ENCODE measurements at regions not wholly inside any gene's neighbourhood (a gene's known extent, or its start where the extent isn't known, plus 50 kb on each side); places are given as distances from the start of the nearest gene placed in this dataset.
"Not testable (repeated sequence)": the region's sequence is repeated elsewhere in the genome, so short reads cannot be mapped to it uniquely, and the experiment has no call there.

GRCh38 chr10:16193241-16193640 lies 243.6 kb upstream of the PTER start:
- no peak for TF ChIP-seq CTCF (IDR thresholded peaks at IDR 0.05; ENCODE audit: partially characterized antibody, unreplicated experiment)
- H3K4me1 Mint-ChIP-seq (ENCODE audit: low read depth, unreplicated experiment) = no peaks in the 10 kb centered on the region
- H3K4me3 Mint-ChIP-seq (ENCODE audit: unreplicated experiment) = no peak overlapping the region
- no peak for DNase-seq
- no peak overlapping the region for H3K27ac Mint-ChIP-seq (ENCODE audit: unreplicated experiment)
- no peaks in the 10 kb centered on the region for H3K27me3 Mint-ChIP-seq (ENCODE audit: unreplicated experiment)
- H3K36me3 Mint-ChIP-seq (ENCODE audit: unreplicated experiment) = no peaks in the 10 kb centered on the region
- H3K9me3 Mint-ChIP-seq (ENCODE audit: unreplicated experiment) = no peaks in the 10 kb centered on the region

- no peak overlapping the region for H3K27ac Mint-ChIP-seq (ENCODE audit: unreplicated experiment)
These were observed 241.5 kb upstream of the PTER start for GRCh38 chr10:16195178-16195769.

GRCh38 chr10:16195894-16196293 lies 240.9 kb upstream of the PTER start:
- Mint-ChIP-seq H3K4me3 (ENCODE audit: unreplicated experiment) (no peak overlapping the region), H3K4me1 (ENCODE audit: low read depth, unreplicated experiment) (no peaks in the 10 kb centered on the region), H3K36me3 (ENCODE audit: unreplicated experiment) (no peaks in the 10 kb centered on the region), H3K9me3 (ENCODE audit: unreplicated experiment) (peaks cover 2% of the 10 kb centered on the region), H3K27ac (ENCODE audit: unreplicated experiment) (no peak overlapping the region), H3K27me3 (ENCODE audit: unreplicated experiment) (no peaks in the 10 kb centered on the region)
- DNase-seq = no peak
- no peak for TF ChIP-seq CTCF (IDR thresholded peaks at IDR 0.05; ENCODE audit: partially characterized antibody, unreplicated experiment)

More at GRCh38 chr10:16195178-16195769, 241.5 kb upstream of the PTER start:
- no peaks in the 10 kb centered on the region for H3K27me3 Mint-ChIP-seq (ENCODE audit: unreplicated experiment)
- no peaks in the 10 kb centered on the region for H3K36me3 Mint-ChIP-seq (ENCODE audit: unreplicated experiment)
- no peaks in the 10 kb centered on the region for H3K4me1 Mint-ChIP-seq (ENCODE audit: low read depth, unreplicated experiment)
- peaks cover 2% of the 10 kb centered on the region for H3K9me3 Mint-ChIP-seq (ENCODE audit: unreplicated experiment)
- TF ChIP-seq CTCF (IDR thresholded peaks at IDR 0.05; ENCODE audit: partially characterized antibody, unreplicated experiment) = no peak
- H3K4me3 Mint-ChIP-seq (ENCODE audit: unreplicated experiment) = no peak overlapping the region
- DNase-seq = no peak

- no peaks in the 10 kb centered on the region for H3K27me3 Mint-ChIP-seq (ENCODE audit: unreplicated experiment)
- DNase-seq = no peak
- no peaks in the 10 kb centered on the region for H3K36me3 Mint-ChIP-seq (ENCODE audit: unreplicated experiment)
- H3K4me1 Mint-ChIP-seq (ENCODE audit: low read depth, unreplicated experiment) = no peaks in the 10 kb centered on the region
- peaks cover 2% of the 10 kb centered on the region for H3K9me3 Mint-ChIP-seq (ENCODE audit: unreplicated experiment)
- no peak overlapping the region for H3K27ac Mint-ChIP-seq (ENCODE audit: unreplicated experiment)
- no peak overlapping the region for H3K4me3 Mint-ChIP-seq (ENCODE audit: unreplicated experiment)
- no peak for TF ChIP-seq CTCF (IDR thresholded peaks at IDR 0.05; ENCODE audit: partially characterized antibody, unreplicated experiment)
These were observed 237.6 kb upstream of the PTER start for GRCh38 chr10:16199216-16199615.

GRCh38 chr10:16223618-16224017 lies 213.2 kb upstream of the PTER start:
- H3K27ac Mint-ChIP-seq (ENCODE audit: unreplicated experiment); H3K36me3 Mint-ChIP-seq (ENCODE audit: unreplicated experiment); H3K9me3 Mint-ChIP-seq (ENCODE audit: unreplicated experiment): not testable (repeated sequence)

More at GRCh38 chr10:16223618-16224017, 213.2 kb upstream of the PTER start:
- not testable (repeated sequence) for H3K4me1 Mint-ChIP-seq (ENCODE audit: low read depth, unreplicated experiment); DNase-seq; H3K27me3 Mint-ChIP-seq (ENCODE audit: unreplicated experiment); H3K4me3 Mint-ChIP-seq (ENCODE audit: unreplicated experiment)

All from glutamatergic neuron (in vitro differentiated cells).